ENCODE measurements at regions not wholly inside any gene's neighbourhood (a gene's known extent, or its start where the extent isn't known, plus 50 kb on each side); places are given as distances from the start of the nearest gene placed in this dataset.

DNA sequence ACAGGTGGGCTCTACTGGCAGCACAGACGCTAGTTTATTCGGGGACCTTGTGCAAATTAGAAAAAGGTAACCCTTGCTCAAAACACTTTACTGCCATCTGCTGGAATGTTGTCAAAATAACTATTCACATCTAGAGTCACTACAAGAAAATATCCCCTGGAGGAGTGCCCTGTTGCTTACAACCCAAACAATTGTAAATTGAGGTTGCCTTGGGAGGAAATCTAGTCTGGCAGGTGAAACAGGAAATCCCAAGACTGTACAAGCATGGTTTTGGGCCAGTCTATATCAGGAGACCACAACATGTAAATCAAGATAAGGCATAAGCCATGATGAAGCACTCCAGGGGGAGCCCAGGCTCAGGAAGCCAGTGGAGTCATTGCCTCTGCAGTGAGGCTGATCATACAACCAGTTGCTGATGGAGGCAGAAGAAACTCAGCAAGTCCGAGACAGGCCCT, 136.8 kb upstream of the ACP3 start:
- Histone ChIP-seq H3K4me2 (peak overlapping the region; percentile 43), H3K4me1 (peaks cover 11% of the 10 kb centered on the region; the same call in 2 of the 3 replicates), H3K4me3 (no peak overlapping the region), H3K27ac (peak overlapping the region; percentile 50 to 55; a peak in 5 of 6 replicates), H3K9me3 (no peaks in the 10 kb centered on the region)
- CTCF ChIA-PET: interaction anchor here (0.7 to 17.8 kb wide), 14 partner anchors 15 to 531 kb away, joined by 3 to 240 read pairs (median 4); partner anchors contain the start of gene CPNE4
- FAIRE-seq (no peak), ATAC-seq (peak; percentile 87 to 92; a peak in 5 of 6 replicates), DNase-seq (ENCODE audit: low read depth in 1 of 2, low spot score in 1 of 2) (peak; percentile 29 to 65)
- TF ChIP-seq CBX8 (IDR thresholded peaks at IDR 0.05) (no peak), TFCP2L1 (CRISPR knock-in tag; IDR thresholded peaks at IDR 0.05) (no peak), RCOR1 (IDR thresholded peaks at IDR 0.05; ENCODE audit: low read depth, low read length) (no peak), HOXB5 (CRISPR knock-in tag; IDR thresholded peaks at IDR 0.05) (no peak), CEBPB (IDR thresholded peaks at IDR 0.05) (0 out of 4 replicates have a peak, but pooled peaks of 1 of the 2 experiments have one; percentile 13), PHF8 (IDR thresholded peaks at IDR 0.05; ENCODE audit: borderline replicate concordance, low read depth) (no peak), ZFP36 (IDR thresholded peaks at IDR 0.05; ENCODE audit: borderline replicate concordance, partially characterized antibody) (no peak), SMC3 (IDR thresholded peaks at IDR 0.05) (peak; percentile 95), FOSB (CRISPR knock-in tag; IDR thresholded peaks at IDR 0.05) (no peak), FOXS1 (CRISPR knock-in tag; IDR thresholded peaks at IDR 0.05) (no peak), RAD21 (conservative IDR thresholded peaks at IDR 0.05 in 1 of 2, IDR thresholded peaks at IDR 0.05 in 1 of 2) (peak; percentile 88 to 94), TP53 (CRISPR knock-in tag; IDR thresholded peaks at IDR 0.05) (no peak), ZSCAN20 (CRISPR knock-in tag; IDR thresholded peaks at IDR 0.05) (no peak), NR3C1 (IDR thresholded peaks at IDR 0.05) (no peak), GATA3 (IDR thresholded peaks at IDR 0.05; ENCODE audit: borderline replicate concordance) (no peak), SREBF2 (IDR thresholded peaks at IDR 0.05) (no peak), HDAC2 (IDR thresholded peaks at IDR 0.05) (no peak), ZC3H11A (IDR thresholded peaks at IDR 0.05) (no peak), NPAS2 (CRISPR knock-in tag; IDR thresholded peaks at IDR 0.05; ENCODE audit: borderline replicate concordance) (no peak), EHMT2 (IDR thresholded peaks at IDR 0.05; ENCODE audit: low read depth) (no peak), POLR2A (IDR thresholded peaks at IDR 0.05; ENCODE audit: low read length) (no peak), HOXA7 (CRISPR knock-in tag; IDR thresholded peaks at IDR 0.05) (no peak), CBX2 (IDR thresholded peaks at IDR 0.05; ENCODE audit: borderline replicate concordance, low read depth) (no peak)
- TF ChIP-seq, protein P1, sequence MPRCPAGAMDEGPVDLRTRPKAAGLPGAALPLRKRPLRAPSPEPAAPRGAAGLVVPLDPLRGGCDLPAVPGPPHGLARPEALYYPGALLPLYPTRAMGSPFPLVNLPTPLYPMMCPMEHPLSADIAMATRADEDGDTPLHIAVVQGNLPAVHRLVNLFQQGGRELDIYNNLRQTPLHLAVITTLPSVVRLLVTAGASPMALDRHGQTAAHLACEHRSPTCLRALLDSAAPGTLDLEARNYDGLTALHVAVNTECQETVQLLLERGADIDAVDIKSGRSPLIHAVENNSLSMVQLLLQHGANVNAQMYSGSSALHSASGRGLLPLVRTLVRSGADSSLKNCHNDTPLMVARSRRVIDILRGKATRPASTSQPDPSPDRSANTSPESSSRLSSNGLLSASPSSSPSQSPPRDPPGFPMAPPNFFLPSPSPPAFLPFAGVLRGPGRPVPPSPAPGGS (IDR thresholded peaks at IDR 0.05): no peak
- TF ChIP-seq, protein P2, sequence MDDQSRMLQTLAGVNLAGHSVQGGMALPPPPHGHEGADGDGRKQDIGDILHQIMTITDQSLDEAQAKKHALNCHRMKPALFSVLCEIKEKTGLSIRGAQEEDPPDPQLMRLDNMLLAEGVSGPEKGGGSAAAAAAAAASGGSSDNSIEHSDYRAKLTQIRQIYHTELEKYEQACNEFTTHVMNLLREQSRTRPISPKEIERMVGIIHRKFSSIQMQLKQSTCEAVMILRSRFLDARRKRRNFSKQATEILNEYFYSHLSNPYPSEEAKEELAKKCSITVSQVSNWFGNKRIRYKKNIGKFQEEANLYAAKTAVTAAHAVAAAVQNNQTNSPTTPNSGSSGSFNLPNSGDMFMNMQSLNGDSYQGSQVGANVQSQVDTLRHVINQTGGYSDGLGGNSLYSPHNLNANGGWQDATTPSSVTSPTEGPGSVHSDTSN (IDR thresholded peaks at IDR 0.05): no peak
- TF ChIP-seq, protein P3, sequence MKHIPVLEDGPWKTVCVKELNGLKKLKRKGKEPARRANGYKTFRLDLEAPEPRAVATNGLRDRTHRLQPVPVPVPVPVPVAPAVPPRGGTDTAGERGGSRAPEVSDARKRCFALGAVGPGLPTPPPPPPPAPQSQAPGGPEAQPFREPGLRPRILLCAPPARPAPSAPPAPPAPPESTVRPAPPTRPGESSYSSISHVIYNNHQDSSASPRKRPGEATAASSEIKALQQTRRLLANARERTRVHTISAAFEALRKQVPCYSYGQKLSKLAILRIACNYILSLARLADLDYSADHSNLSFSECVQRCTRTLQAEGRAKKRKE (CRISPR knock-in tag; IDR thresholded peaks at IDR 0.05; ENCODE audit: low read depth): no peak
- TF ChIP-seq, protein P4, sequence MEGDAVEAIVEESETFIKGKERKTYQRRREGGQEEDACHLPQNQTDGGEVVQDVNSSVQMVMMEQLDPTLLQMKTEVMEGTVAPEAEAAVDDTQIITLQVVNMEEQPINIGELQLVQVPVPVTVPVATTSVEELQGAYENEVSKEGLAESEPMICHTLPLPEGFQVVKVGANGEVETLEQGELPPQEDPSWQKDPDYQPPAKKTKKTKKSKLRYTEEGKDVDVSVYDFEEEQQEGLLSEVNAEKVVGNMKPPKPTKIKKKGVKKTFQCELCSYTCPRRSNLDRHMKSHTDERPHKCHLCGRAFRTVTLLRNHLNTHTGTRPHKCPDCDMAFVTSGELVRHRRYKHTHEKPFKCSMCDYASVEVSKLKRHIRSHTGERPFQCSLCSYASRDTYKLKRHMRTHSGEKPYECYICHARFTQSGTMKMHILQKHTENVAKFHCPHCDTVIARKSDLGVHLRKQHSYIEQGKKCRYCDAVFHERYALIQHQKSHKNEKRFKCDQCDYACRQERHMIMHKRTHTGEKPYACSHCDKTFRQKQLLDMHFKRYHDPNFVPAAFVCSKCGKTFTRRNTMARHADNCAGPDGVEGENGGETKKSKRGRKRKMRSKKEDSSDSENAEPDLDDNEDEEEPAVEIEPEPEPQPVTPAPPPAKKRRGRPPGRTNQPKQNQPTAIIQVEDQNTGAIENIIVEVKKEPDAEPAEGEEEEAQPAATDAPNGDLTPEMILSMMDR (IDR thresholded peaks at IDR 0.05): peak; percentile 81
- TF ChIP-seq, protein P5, sequence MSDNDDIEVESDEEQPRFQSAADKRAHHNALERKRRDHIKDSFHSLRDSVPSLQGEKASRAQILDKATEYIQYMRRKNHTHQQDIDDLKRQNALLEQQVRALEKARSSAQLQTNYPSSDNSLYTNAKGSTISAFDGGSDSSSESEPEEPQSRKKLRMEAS (IDR thresholded peaks at IDR 0.05): no peak
- POLR2A ChIA-PET: no interaction called here
- WGBS (ENCODE audit: missing lambda C conversion rate): 0% methylated on average over 3 of the region's 3 CpGs

Data from A549 (cell line).